ENCODE measurements at regions not wholly inside any gene's neighbourhood (a gene's known extent, or its start where the extent isn't known, plus 50 kb on each side); places are given as distances from the start of the nearest gene placed in this dataset.

DNA sequence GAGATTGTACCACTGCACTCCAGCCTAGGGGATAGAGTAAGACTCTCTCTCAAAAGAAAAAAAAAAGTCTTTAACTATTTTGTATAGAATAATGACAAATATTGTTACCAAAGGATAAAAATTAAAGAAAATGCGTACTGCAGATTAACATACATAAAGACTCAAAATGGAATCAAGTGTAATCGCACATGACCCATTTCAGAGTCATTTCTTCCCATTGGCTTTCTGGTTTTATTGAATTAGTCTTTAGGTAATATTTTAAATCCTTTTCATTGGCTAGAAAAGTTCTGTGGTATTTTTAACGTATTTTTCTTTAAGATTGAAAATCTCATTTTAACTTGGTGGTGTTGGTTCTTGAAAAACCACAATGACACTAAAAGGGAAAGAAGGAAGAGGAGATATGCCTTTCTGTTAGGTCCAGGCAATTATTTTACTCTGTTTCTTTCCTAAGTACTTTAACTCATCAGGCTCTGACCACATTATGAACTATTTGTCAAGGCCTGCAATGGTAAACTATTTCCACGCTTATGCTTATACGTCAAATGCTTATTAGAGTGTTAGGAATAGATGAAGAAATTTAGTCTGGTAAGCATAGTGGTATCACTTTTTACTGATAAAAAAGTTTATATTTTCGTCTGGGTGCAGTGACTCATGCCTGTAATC, 52.3 kb downstream of the PLEKHG1 start:
- no peak for DNase-seq

DNA sequence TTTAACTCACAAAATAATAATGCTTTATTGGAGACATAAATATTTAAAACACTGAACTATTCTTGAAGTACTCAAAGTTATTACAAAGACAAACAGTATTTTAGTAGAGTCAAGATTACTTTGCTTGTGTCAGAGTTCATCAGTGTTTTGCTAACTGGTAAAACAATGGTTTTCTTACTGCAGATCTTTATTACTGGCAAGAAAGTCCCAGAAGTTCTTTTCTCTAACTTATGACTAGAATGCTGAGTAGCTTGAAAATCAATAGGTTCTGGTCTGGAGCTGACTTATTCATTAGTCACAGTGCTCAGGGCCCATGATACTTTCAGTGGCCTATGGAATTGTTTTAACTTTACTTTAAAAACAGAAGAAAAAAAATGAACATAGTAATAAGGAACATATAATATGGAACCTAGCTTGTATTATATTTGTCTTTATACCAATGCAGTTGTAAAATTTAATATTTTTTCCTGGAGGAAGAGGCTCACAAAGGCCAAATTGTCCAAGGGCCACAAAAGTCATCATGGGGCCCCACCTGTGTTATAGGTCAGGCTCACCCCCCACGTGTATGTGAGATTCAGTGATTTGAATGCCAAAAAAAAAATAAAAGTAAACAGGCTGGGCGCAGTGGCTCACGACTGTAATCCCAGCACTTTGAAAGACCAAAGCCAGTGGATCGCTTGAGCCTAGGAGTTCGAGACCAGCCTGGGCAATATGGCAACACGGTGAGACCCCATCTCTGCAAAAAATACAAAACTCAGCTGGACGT, 53.3 kb downstream of the PLEKHG1 start:
- peak; percentile 5 for DNase-seq

DNA sequence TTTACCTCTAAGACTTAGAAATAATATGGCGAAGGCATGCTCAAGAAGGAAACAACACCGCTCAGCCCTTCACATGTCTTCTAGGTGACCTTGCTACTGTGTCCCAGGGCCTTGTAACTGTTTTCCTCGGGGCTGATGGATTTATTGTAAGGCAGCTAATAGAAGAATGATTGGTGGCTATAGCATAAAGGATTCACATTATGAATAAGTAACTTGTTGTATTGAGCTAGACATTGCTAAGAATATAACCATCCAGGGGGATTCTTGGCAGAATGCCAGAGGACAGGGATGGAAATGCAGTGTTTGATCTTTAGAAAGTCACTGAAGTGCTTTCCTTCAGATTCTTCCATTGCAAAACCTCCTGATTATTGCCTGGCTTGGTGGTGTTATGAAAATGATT, 54.9 kb downstream of the PLEKHG1 start:
- no peak for DNase-seq

DNA sequence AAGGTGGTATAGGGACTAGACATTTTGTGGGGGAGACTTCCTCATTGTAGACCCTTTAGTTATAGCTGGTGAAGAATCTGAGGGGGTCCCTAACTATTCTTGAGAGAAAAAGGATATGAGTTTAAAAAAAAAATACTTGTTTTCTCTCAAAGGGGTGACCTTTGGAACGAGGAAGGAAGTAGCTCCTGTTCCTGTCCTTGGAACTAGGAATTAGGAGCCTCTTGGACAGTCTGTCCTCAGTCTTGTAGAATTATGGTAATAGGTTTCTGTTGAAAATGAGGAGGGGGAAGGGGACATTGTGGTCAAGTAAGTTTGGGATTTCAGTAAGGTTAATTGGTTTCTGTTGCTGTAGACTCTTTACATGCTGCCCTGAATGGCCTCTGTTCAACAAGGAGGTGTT, 56.5 kb downstream of the PLEKHG1 start:
- no peak for DNase-seq

DNA sequence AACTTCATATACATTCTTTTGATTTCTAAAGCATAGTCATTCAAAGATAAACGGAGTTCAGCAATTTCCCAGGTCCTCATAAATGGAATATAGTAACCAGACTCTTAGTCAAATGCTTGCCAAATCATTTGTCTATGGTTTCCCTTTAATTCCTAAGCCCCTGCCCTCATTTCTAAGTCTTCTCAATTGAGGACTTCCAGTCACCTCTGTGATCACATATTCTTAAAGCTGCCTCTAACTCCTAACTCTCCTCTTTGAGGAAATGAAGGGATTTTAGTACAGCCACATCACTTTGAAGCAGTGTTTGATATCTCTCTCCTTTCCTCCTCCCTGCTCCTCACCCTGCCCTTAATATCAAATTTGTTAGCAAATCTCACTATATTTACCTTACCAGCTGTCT, 58.7 kb downstream of the PLEKHG1 start:
- DNase-seq = no peak

- no peak for DNase-seq
Measured at GRCh38 chr6:150659046-150659763, 59.5 kb downstream of the PLEKHG1 start.

GRCh38 chr6:150661216-150662007, 61.7 kb downstream of the PLEKHG1 start:
- DNase-seq = no peak

DNA sequence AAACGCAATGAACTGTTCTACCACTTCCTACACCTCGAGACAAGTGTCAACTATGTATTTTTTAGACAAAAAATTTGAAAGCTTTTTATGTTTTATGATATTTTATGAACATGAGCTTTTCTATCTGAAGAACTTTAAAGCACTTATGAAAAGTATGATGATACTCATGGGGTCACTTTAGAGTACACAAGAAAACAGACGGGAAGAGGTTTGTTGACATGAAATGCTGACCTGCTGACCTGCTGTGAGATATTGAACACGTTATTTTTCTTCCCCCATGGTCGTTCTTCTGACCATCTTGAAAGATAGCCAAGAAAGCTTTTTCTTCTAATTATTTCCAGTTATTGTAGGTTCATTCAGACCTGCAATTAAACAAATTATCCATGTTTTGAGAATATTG, 63.1 kb downstream of the PLEKHG1 start:
- DNase-seq = no peak

DNA sequence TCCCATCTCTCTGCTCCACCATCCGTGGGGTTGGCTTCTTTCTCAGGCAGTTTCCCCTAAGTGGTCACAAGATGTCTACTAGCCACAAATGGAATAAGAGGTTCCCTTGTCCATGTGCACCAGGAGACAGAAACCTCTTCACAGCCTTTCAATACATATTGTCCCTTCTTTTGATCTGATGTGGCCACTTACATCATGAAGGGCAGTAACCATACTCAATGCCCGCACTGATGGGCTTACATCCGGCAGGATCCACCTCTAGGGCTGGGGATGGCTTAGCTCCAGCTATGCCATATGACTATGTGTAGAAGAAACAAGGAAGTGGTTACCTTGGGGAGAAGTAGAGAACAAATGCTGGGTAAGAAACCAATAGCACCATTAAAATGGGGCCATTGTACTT, 64.4 kb downstream of the PLEKHG1 start:
- no peak for DNase-seq

GRCh38 chr6:150666071-150666470, 66.4 kb downstream of the PLEKHG1 start:
- DNase-seq = peak; percentile 32

DNA sequence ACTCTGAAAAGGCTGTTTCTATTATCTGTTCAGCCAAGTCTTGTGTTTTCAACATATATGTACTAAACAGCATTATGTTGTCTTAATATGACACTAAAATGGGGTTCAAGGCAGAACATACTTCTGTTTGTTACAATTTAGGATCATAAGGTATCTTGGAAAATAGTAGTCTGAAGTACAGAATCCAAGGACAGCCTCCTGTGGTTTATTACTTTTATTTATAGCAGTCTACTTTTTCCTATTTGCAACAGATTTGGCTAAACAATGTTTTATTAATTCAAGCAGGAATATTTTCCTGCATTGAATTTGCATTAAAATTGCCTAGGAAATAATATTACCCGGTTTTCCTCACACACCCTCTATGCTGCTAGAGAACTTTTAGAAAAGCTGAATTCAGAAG, 67.7 kb downstream of the PLEKHG1 start:
- no peak for DNase-seq

DNA sequence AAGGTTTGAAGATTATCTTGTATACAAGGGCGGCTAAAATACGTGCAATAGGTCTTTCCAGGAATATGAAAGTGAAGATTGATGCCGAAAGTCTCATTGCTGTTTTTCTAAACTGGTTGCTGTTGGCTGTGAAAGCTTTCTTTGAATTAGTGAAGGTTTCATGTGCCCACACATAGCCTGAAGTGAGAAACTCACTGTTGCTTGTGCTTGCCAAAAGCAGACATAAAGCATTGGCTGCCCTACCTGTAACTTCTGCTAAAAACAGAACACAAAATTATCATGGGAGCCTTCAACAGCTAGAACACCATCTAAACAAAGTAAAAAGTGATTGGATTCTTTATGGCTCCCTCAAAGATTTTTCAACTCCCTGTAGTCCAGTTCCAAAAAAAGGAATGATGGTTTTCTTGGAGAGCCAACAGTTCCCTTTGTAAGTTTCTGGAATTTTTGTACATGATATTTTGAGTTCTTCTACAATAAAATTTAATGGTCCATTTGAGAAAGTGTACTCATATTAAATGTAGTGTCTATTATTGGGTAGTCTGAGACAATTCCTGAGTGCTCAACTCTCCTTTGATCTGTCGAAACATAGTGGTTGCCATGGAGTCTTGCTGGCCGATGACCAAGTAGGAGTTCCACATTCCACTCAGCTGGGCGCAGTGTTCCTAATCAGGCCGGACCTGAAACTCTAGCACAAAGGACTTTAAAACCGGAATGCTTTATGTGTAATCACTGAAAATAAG, 68.5 kb downstream of the PLEKHG1 start:
- DNase-seq = peak; percentile 87

DNA sequence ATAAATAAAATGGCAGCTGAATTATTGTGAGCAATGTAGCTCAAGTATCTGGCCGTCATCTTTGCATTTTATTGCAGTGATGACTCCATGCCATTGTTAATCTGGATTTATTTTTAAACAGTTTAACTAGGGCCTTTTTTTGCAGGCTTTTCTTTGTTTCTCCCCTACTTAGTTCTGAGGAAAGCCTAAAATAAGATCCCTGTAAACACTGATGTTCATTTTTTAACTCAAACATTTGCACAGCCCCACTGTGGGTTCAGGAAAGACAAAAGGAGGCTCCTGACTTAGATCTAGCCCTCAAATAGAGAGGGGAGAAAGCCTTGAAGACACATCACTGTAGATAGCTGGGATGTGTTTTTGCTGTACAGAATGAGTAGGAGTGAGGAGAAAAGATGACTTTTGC, 69.2 kb downstream of the PLEKHG1 start:
- DNase-seq = peak; percentile 3

GRCh38 chr6:150670311-150670710, 70.6 kb downstream of the PLEKHG1 start:
- DNase-seq = no peak

DNA sequence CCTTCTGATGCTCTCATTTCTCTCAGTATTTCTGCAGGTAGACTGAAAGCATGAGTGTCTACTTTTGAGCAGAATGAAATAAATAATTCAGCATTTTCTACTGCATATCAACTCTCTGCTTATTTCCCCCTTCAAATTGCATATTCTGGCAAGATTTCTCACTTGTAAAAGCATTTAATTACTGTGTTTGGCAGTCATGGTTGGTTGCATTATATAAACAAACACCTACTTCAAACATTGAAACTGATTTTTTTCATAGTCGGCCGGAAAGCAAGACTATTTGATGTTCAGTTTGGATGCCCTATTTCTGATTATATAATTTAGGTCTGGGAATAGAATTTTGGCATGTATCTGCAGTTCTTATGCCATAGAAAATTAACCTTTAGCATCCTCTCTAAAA, 73.1 kb downstream of the PLEKHG1 start:
- no peak for DNase-seq

DNA sequence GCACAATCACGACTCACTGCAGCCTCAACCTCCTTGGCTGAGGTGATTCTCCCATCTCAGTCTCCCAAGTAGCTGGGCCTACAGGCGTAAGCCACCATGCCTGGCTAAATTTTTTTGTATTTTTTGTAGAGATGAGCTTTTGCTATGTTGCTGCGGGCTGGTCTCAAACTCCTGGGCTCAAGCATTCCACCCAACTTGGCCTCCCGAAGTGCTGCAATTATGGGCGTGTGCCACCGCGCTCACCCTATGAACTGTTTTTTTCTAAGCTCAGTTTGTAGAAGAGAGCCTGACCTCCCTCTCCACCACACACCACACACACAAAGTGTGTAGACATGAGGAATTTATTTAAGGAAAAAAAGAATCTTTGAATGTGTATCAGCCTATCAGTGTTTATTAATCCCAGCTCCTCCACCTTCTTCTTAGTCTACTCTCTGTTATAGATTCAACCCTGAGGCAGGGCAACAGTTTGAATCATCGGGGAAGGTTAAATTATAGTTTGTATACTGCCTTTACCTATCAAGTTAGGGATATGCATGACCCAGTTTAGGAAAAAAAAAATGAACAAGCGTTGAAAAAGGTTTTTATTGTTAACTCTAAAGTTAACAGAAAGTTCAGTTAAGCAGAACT, 74.1 kb downstream of the PLEKHG1 start:
- DNase-seq = no peak

GRCh38 chr6:150676344-150676743, 76.7 kb downstream of the PLEKHG1 start:
- DNase-seq = no peak

- no peak for DNase-seq
Measured at GRCh38 chr6:150676772-150677171, 77.1 kb downstream of the PLEKHG1 start.

DNA sequence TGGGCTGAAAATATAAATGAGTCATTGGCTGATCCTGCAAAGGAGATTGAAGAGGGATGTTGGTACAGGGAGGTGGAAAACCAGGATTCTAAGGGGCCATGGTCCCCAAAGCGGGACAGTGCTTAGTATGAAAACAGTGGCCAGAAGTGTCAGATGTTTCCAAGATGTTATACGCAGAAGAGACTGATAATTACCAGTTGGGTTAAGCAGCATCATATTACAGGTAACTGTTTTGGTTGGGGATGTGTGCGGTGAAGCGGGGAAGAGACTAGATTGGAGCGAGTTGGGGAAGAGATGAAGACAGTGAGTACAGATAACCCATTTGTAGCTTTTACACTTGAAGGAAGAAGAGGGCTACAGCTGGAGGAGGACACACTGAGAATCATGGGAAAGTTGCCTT, 80.8 kb downstream of the PLEKHG1 start:
- no peak for DNase-seq

DNA sequence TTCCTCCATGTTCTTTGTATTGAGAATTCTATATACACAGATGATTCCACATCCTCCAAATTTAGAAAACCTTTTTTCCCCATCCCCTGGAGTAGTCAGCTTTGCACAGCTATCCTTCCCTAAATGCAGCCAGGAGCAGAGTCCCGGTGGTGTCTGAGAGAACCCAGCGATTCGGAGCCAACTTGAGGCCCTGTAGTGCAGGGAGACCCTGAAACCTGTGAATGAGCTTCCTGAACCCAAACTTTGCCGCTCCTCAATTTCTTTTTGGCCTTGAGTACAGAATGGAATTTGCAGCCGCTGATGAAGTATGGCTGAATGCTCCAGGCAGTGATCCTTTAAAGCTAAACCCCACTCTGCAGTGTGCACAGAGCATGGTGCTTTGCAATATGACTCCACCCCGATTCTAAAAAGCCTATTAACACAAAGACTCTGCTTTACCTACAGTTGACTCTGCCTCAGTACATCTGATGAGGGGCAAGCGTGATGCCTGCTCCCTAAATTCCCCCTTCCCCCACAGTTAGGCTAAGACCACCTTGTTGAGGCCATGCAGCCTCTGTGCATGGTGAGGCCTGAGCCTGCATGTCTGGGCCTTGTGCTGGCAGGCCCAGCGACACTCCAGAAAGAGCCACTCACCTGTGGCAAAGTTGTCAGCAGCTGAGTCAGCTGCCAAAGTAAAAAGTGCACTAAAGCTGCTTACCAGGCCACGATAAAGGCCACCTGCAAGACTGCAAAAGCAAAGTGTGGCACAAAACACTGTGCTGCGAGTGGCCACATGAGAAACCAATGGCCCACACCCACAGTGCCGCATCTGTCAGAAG, 82.1 kb downstream of the PLEKHG1 start:
- no peak for DNase-seq

- DNase-seq = no peak
Measured at GRCh38 chr6:150683320-150683719, 83.6 kb downstream of the PLEKHG1 start.
